ENCODE measurements at regions not wholly inside any gene's neighbourhood (a gene's known extent, or its start where the extent isn't known, plus 50 kb on each side); places are given as distances from the start of the nearest gene placed in this dataset.

GRCh38 chr12:22121224-22121623 is 75.2 kb downstream of the CMAS start:
- POLR2A ChIA-PET = no interaction called here
- WGBS (ENCODE audit: insufficient coverage, insufficient replicate concordance, low lambda C conversion rate, missing lambda C conversion rate) = 0% methylated on average over 4 of the region's 4 CpGs
- peak; percentile 88 for ATAC-seq
- FAIRE-seq = no peak
- BruUV-seq (replicated peaks) = no TSS peak
- Histone ChIP-seq H3K4me1 (ENCODE audit: control insufficient read depth, insufficient read depth, low read length) (no peaks in the 10 kb centered on the region), H3K9me3 (replicated peaks; ENCODE audit: control insufficient read depth, insufficient read depth, low read length) (no peaks in the 10 kb centered on the region), H3K9ac (ENCODE audit: control insufficient read depth, insufficient read depth, low read length) (no peak overlapping the region), H3K4me2 (ENCODE audit: control insufficient read depth, insufficient read depth) (no peak overlapping the region), H3K27ac (ENCODE audit: control insufficient read depth, insufficient read depth) (no peak overlapping the region), H3K4me3 (no peak overlapping the region), H3K27me3 (replicated peaks in 1 of 2; ENCODE audit: control insufficient read depth in 2 of 2, insufficient read depth in 2 of 2, low read length in 1 of 2) (no peaks in the 10 kb centered on the region), H3K36me3 (ENCODE audit: control insufficient read depth in 2 of 2, insufficient read depth in 2 of 2, low read length in 1 of 2) (no peaks in the 10 kb centered on the region), H3K79me2 (ENCODE audit: control insufficient read depth, insufficient read depth, low read length) (no peaks in the 10 kb centered on the region), H4K20me1 (ENCODE audit: control insufficient read depth, insufficient read depth) (no peaks in the 10 kb centered on the region), H2AFZ (ENCODE audit: control insufficient read depth, low read depth, low read length) (no peak overlapping the region)
- no peak for TF ChIP-seq BCLAF1 (IDR thresholded peaks at IDR 0.05)
- peak; percentile 39; the same call in 1 of the 2 replicates for TF ChIP-seq SMC3 (IDR thresholded peaks at IDR 0.05; ENCODE audit: borderline replicate concordance, low read length)
- TF ChIP-seq, protein P1, sequence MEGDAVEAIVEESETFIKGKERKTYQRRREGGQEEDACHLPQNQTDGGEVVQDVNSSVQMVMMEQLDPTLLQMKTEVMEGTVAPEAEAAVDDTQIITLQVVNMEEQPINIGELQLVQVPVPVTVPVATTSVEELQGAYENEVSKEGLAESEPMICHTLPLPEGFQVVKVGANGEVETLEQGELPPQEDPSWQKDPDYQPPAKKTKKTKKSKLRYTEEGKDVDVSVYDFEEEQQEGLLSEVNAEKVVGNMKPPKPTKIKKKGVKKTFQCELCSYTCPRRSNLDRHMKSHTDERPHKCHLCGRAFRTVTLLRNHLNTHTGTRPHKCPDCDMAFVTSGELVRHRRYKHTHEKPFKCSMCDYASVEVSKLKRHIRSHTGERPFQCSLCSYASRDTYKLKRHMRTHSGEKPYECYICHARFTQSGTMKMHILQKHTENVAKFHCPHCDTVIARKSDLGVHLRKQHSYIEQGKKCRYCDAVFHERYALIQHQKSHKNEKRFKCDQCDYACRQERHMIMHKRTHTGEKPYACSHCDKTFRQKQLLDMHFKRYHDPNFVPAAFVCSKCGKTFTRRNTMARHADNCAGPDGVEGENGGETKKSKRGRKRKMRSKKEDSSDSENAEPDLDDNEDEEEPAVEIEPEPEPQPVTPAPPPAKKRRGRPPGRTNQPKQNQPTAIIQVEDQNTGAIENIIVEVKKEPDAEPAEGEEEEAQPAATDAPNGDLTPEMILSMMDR (IDR thresholded peaks at IDR 0.05 in 2 of 3, conservative IDR thresholded peaks at IDR 0.05 in 1 of 3; ENCODE audit: control insufficient read depth in 2 of 3, extremely low read depth in 1 of 3, insufficient read depth in 1 of 3, low read depth in 3 of 3, low read length in 3 of 3) = peak; percentile 37 to 61 (median 46)
- no peak for TF ChIP-seq CREM (IDR thresholded peaks at IDR 0.05; ENCODE audit: low read depth)
- no peak for TF ChIP-seq NBN (IDR thresholded peaks at IDR 0.05)
- TF ChIP-seq MTA2 (IDR thresholded peaks at IDR 0.05; ENCODE audit: low read depth) = no peak
- TF ChIP-seq FOXK2 (IDR thresholded peaks at IDR 0.05) = no peak
- TF ChIP-seq ESRRA (IDR thresholded peaks at IDR 0.05; ENCODE audit: low read length) = no peak
- peak; percentile 37; the same call in 1 of the 2 replicates for TF ChIP-seq RAD21 (IDR thresholded peaks at IDR 0.05; ENCODE audit: insufficient read depth, low read depth, low read length)
- no peak for TF ChIP-seq ASH2L (IDR thresholded peaks at IDR 0.05; ENCODE audit: borderline replicate concordance, low read depth)
- TF ChIP-seq, protein P2, sequence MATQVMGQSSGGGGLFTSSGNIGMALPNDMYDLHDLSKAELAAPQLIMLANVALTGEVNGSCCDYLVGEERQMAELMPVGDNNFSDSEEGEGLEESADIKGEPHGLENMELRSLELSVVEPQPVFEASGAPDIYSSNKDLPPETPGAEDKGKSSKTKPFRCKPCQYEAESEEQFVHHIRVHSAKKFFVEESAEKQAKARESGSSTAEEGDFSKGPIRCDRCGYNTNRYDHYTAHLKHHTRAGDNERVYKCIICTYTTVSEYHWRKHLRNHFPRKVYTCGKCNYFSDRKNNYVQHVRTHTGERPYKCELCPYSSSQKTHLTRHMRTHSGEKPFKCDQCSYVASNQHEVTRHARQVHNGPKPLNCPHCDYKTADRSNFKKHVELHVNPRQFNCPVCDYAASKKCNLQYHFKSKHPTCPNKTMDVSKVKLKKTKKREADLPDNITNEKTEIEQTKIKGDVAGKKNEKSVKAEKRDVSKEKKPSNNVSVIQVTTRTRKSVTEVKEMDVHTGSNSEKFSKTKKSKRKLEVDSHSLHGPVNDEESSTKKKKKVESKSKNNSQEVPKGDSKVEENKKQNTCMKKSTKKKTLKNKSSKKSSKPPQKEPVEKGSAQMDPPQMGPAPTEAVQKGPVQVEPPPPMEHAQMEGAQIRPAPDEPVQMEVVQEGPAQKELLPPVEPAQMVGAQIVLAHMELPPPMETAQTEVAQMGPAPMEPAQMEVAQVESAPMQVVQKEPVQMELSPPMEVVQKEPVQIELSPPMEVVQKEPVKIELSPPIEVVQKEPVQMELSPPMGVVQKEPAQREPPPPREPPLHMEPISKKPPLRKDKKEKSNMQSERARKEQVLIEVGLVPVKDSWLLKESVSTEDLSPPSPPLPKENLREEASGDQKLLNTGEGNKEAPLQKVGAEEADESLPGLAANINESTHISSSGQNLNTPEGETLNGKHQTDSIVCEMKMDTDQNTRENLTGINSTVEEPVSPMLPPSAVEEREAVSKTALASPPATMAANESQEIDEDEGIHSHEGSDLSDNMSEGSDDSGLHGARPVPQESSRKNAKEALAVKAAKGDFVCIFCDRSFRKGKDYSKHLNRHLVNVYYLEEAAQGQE (IDR thresholded peaks at IDR 0.05; ENCODE audit: low read depth, low read length) = no peak
- DNase-seq (ENCODE audit: low read depth, low spot score) = no peak
- in situ Hi-C loops (cut with MboI) = no loop called here
- SMC1A ChIA-PET (ENCODE audit: uncharacterized antibody, unreplicated experiment) = interaction anchor here (1.0 to 1.4 kb wide), 2 partner anchors 35 to 322 kb away, joined by 3 to 6 read pairs; no protein-coding TSS in a partner anchor
- CTCF ChIA-PET = interaction anchor here (0.8 to 2.3 kb wide), 10 partner anchors 9 to 338 kb away, joined by 3 to 12 read pairs (median 4); no protein-coding TSS in a partner anchor
- intact Hi-C loops (cut with micrococcal nuclease; ENCODE audit: unreplicated experiment) = no loop called here
- RAD21 ChIA-PET (ENCODE audit: unreplicated experiment) = interaction anchor here (0.6 kb wide), 1 partner anchor 87 kb away, joined by 3 read pairs; no protein-coding TSS in a partner anchor

Measured in GM12878 (cell line).